K562 (cell line): ENCODE measurements at regions not wholly inside any gene's neighbourhood (a gene's known extent, or its start where the extent isn't known, plus 50 kb on each side); places are given as distances from the start of the nearest gene placed in this dataset.

Experiments used
- ATAC-seq: fragments of 200-7000 bp; cut with Tn5 transposase; 3 replicates; pipeline ENCODE4 v1.9.1; 2020; ENCODE audit warnings: moderate library complexity
- BruUV-seq: library from RNA; stranded (reverse); fragments of 400-500 nt; replicated peaks from 2 replicates; lab custom pipeline; 2021; lab: Mats Ljungman, UMichigan
- CTCF ChIA-PET: fragments of 300-600 bp; formaldehyde crosslinking; extraction: SDS; loops from one replicate; lab custom pipeline; 2021; ENCODE audit warnings: low intra/inter-chr PET ratio; lab: Yijun Ruan, JAX
- POLR2A ChIA-PET: fragments of 300-600, 350-650 bp; sonication (Branson Sonifier 250); formaldehyde crosslinking; extraction: SDS; loops from one replicate; lab custom pipeline; 2021; ENCODE audit warnings: antibody characterized with exemption, inconsistent platforms; lab: Yijun Ruan, JAX
- DNase-seq, 4 experiments: peaks; one replicate each; pipeline versions ENCODE4 v3.0.0 to v3.0.0-alpha.2; 2011 to 2018; ENCODE audit warnings: low spot score in 3 of 4, mixed read lengths in 3 of 4; ENCODE audit errors: extremely low read depth in 1 of 4
- FAIRE-seq: peaks from 2 replicates; lab custom pipeline; 2011; peaks lifted over from hg19 to GRCh38; lab: Jason Lieb, UNC
- H2AFZ ChIP-seq: 2 replicates; pipeline ENCODE4 v1.6.0; 2011; ENCODE audit warnings: low read depth, low read length, control low read depth, inconsistent platforms
- H3K27ac ChIP-seq: fragments of 200-600 bp; 3 replicates; pipeline ENCODE4 v1.8.0; 2011; ENCODE audit warnings: low read depth, mild to moderate bottlenecking, control low read depth, inconsistent platforms, low read length, moderate library complexity, mixed read lengths; ENCODE audit errors: extremely low read depth
- H3K27me3 ChIP-seq, 2 experiments: fragments of 300-600 bp in 1 of 2; 2 replicates in 1 of 2; 3 replicates in 1 of 2; pipeline versions ENCODE4 v1.6.0 to v1.8.0; 2011; ENCODE audit warnings: inconsistent platforms in 2 of 2, low read length in 2 of 2, mild to moderate bottlenecking in 1 of 2, mixed read lengths in 1 of 2, moderate library complexity in 1 of 2; ENCODE audit not compliant: control insufficient read depth in 2 of 2, insufficient read depth in 2 of 2
- H3K36me3 ChIP-seq: fragments of 300-600 bp; 3 replicates; pipeline ENCODE4 v1.8.0; 2011; ENCODE audit warnings: mild to moderate bottlenecking, low read length, inconsistent platforms; ENCODE audit not compliant: control insufficient read depth, insufficient read depth
- H3K4me1 ChIP-seq, 2 experiments: fragments of 200-600 bp in 1 of 2; replicated peaks in 1 of 2; 2 replicates in 1 of 2; 3 replicates in 1 of 2; pipeline versions ENCODE4 v1.5.1 to v1.8.0; 2011; ENCODE audit warnings: inconsistent platforms in 2 of 2, low read length in 2 of 2, mild to moderate bottlenecking in 1 of 2, mixed read lengths in 1 of 2, moderate library complexity in 1 of 2; ENCODE audit not compliant: control insufficient read depth in 2 of 2, insufficient read depth in 2 of 2
- H3K4me2 ChIP-seq: 2 replicates; pipeline ENCODE4 v1.6.1; 2011; ENCODE audit warnings: low read length, control low read depth, inconsistent platforms, mixed read lengths; ENCODE audit not compliant: insufficient read depth
- H3K4me3 ChIP-seq: fragments of 200-600 bp; sonication (generic), shearing (Covaris generic); 2 replicates; pipeline ENCODE4 v1.5.1; 2016; ENCODE audit warnings: control low read depth, inconsistent platforms
- H3K79me2 ChIP-seq: fragments of 200-600 bp; 3 replicates; pipeline ENCODE4 v1.8.0; 2011; ENCODE audit warnings: low read length, inconsistent platforms; ENCODE audit not compliant: control insufficient read depth, insufficient read depth
- H3K9ac ChIP-seq, 2 experiments: 2 replicates each; pipeline versions ENCODE4 v1.6.0 to v1.6.1; 2011; ENCODE audit warnings: low read depth in 2 of 2, low read length in 2 of 2, control low read depth in 1 of 2, inconsistent platforms in 1 of 2, mild to moderate bottlenecking in 1 of 2, mixed read lengths in 1 of 2; ENCODE audit not compliant: insufficient read depth in 1 of 2
- H3K9me1 ChIP-seq: one replicate; pipeline ENCODE4 v1.6.0; 2011; ENCODE audit warnings: inconsistent platforms, mild to moderate bottlenecking, low read length, moderate library complexity; ENCODE audit not compliant: control insufficient read depth, insufficient read depth
- H3K9me3 ChIP-seq: replicated peaks from 2 replicates; pipeline ENCODE4 v1.5.1; 2011; ENCODE audit warnings: low read depth, low read length, inconsistent platforms; ENCODE audit not compliant: control insufficient read depth, insufficient read depth
- H4K20me1 ChIP-seq: replicated peaks from 2 replicates; pipeline ENCODE4 v1.6.1; 2011; ENCODE audit warnings: low read length, inconsistent platforms, mixed read lengths; ENCODE audit not compliant: control insufficient read depth, insufficient read depth
- ARID1B ChIP-seq: fragments of 450-650 bp; IDR thresholded peaks from 2 replicates; pipeline ENCODE4 v1.6.1; 2016; ENCODE audit warnings: antibody characterized with exemption, mild to moderate bottlenecking, inconsistent platforms
- DACH1 ChIP-seq: fragments of 450-650 bp; IDR thresholded peaks from 2 replicates; pipeline ENCODE4 v1.6.1; 2018; ENCODE audit not compliant: partially characterized antibody
- MAFK ChIP-seq: IDR thresholded peaks from 2 replicates; pipeline ENCODE4 v1.6.1; 2011; ENCODE audit warnings: low read length, improper control_type of control experiment
- NONO ChIP-seq, 2 experiments: fragments of 200-400 bp in 1 of 2; fragments of 450-650 bp in 1 of 2; formaldehyde crosslinking in 1 of 2; IDR thresholded peaks; 2 replicates each; pipeline ENCODE4 v1.6.1; 2017; ENCODE audit warnings: low read depth in 2 of 2, mild to moderate bottlenecking in 2 of 2, moderate library complexity in 2 of 2, low read length in 1 of 2
- PCBP2 ChIP-seq: fragments of 200-400 bp; formaldehyde crosslinking; IDR thresholded peaks from 2 replicates; pipeline ENCODE4 v1.6.1; 2018; ENCODE audit warnings: low read length, low read depth, mild to moderate bottlenecking, moderate library complexity; ENCODE audit not compliant: poor library complexity, severe bottlenecking
- ZNF408 ChIP-seq: fragments of 250-450 bp; sonication (Bioruptor Pico); IDR thresholded peaks from 2 replicates; pipeline ENCODE4 v1.4.0; 2020; ENCODE audit warnings: low read depth, mild to moderate bottlenecking, moderate library complexity
- WGBS: fragments of 100-300 bp; shearing (Covaris generic); methylation state at CpG from one replicate; pipeline ENCODE4 v1.1.6; 2016; ENCODE audit warnings: low coverage, mixed read lengths; ENCODE audit not compliant: insufficient coverage; ENCODE audit errors: missing lambda C conversion rate; 5-methylcytosine and 5-hydroxymethylcytosine counted together
- in situ Hi-C: fragments of 300-500 bp; cut with MboI; formaldehyde crosslinking; loops from 4 replicates; pipeline ENCODE4 v1.15.0; 2018; ENCODE audit warnings: inconsistent platforms, mixed read lengths
- intact Hi-C: fragments of 100-400 bp; cut with micrococcal nuclease; formaldehyde crosslinking; loops from 2 replicates; pipeline ENCODE4 v1.14.2; 2022
- TF ChIP-seq, protein P1 (sequence below): fragments of 250-450 bp; sonication (Bioruptor Pico); IDR thresholded peaks from 2 replicates; pipeline ENCODE4 v1.8.0; 2021; ENCODE audit warnings: borderline replicate concordance, mild to moderate bottlenecking, moderate library complexity; ENCODE audit not compliant: poor library complexity, severe bottlenecking

DNA sequence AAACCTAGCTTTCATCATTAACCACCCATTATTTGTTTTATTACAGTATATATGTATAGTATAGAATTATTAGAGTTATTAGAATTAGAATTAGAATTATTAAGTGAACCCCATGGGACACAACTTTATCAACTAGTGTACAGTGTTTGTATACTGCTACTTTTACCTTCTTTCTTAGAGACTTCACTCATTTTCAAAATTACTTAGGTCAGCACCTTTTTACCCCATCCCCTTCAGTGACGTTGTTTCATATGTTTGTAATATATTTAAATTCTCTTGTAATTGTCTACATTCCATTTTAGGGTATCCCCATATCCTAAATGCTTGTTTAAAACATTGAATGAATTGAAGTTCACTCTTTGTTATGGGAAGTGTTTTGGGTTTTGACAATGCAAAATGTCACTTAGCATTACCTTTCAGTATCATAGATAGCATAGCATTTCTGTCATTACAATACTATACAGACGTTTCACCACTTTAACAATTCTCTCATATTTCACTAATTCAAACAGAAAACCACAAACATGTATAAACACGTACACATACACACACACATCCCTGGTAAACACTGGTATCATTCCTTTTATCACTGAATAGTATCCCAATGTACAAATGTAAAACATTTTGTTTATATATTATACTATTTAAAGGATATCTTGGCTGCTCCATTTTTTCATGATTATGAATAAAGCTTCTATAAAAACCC lies 229.9 kb upstream of the MAGI2 start:
- DNase-seq = no peak
- H3K4me1 ChIP-seq = no peaks in the 10 kb centered on the region
- TF ChIP-seq ARID1B (no peak), MAFK (peak; percentile 57; the same call in 1 of the 2 replicates), PCBP2 (no peak), DACH1 (peak; percentile 48), ZNF408 (CRISPR knock-in tag) (no peak), NONO (IDR thresholded peaks at IDR 0.05; ENCODE audit: low read depth in 2 of 2, low read length in 1 of 2) (no peak)
- TF ChIP-seq, protein P1, sequence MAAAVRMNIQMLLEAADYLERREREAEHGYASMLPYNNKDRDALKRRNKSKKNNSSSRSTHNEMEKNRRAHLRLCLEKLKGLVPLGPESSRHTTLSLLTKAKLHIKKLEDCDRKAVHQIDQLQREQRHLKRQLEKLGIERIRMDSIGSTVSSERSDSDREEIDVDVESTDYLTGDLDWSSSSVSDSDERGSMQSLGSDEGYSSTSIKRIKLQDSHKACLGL (CRISPR knock-in tag) = no peak
- intact Hi-C loops = no loop called here
- in situ Hi-C loops = no loop called here
- H3K27me3 ChIP-seq = no peaks in the 10 kb centered on the region
- no peak for FAIRE-seq
- no peak overlapping the region for H3K9ac ChIP-seq
- POLR2A ChIA-PET = no interaction called here
- CTCF ChIA-PET = no interaction called here
- H3K27ac ChIP-seq = no peak overlapping the region
- H4K20me1 ChIP-seq = no peaks in the 10 kb centered on the region
- no peaks in the 10 kb centered on the region for H3K79me2 ChIP-seq
- no peak overlapping the region for H3K4me2 ChIP-seq
- H3K4me3 ChIP-seq = no peak overlapping the region
- 2% methylated on average over 3 of the region's 3 CpGs for WGBS
- ATAC-seq = no peak
- H3K9me3 ChIP-seq = no peaks in the 10 kb centered on the region; the same call in 1 of the 2 replicates
- H2AFZ ChIP-seq = no peak overlapping the region
- no TSS peak for BruUV-seq
- no peaks in the 10 kb centered on the region for H3K36me3 ChIP-seq
- no peaks in the 10 kb centered on the region for H3K9me1 ChIP-seq
